SK-N-MC (cell line): ENCODE measurements at regions not wholly inside any gene's neighbourhood (a gene's known extent, or its start where the extent isn't known, plus 50 kb on each side); places are given as distances from the start of the nearest gene placed in this dataset.

Source experiments
- EZH2 ChIP-seq: fragments of 200-600 bp; sonication (generic); IDR thresholded peaks from one replicate; pipeline ENCODE4 v1.6.1; 2017; ENCODE audit warnings: antibody characterized with exemption
- FOXP2 ChIP-seq: optimal IDR thresholded peaks from 2 replicates; pipeline ENCODE3; 2011; ENCODE audit warnings: mild to moderate bottlenecking, moderate library complexity; ENCODE audit not compliant: insufficient read depth; ENCODE audit errors: extremely low read length, control extremely low read depth
- POLR2AphosphoS5 ChIP-seq: IDR thresholded peaks from 2 replicates; pipeline ENCODE4 v1.6.1; 2012; ENCODE audit warnings: mild to moderate bottlenecking, low read depth, low read length, borderline replicate concordance

GRCh38 chr2:53315149-53315548, 452.5 kb upstream of the CHAC2 start:
- TF ChIP-seq POLR2AphosphoS5 (no peak), EZH2 (no peak), FOXP2 (no peak)
